HG02938 (cell line): ENCODE measurements at regions not wholly inside any gene's neighbourhood (a gene's known extent, or its start where the extent isn't known, plus 50 kb on each side); places are given as distances from the start of the nearest gene placed in this dataset.

Experiments used
- ATAC-seq: cut with Tn5 transposase; IDR thresholded peaks from one replicate; pipeline ENCODE4 v1.9.1; 2021; ENCODE audit warnings: mild to moderate bottlenecking, moderate library complexity; ENCODE audit not compliant: unreplicated experiment

DNA sequence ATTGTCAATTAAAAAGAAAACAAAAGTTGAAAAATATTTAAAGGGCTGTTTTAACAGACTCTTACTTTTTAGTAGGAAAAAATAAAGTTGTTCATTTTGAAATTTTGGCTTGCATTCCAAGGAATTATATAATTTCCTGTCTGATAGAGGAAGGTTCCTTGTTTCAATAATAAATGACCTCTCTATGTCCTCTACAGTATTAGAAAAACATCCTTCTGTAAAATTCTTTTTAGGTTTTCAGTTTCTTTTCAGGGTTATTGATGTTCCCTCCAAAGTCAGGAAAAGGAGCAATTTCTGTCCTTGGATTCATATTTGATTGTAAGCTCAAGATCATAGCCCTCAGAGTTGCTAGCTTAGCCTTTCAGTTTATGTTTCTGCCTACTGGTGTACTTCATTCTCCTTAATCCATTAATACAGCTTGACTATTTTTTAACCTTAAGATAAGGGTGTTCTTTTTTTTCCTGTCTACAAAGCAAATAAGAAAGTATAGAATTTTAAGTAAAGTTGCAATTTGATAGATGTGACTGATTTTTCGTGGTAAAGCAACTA is 125.2 kb upstream of the COL3A1 start:
- ATAC-seq = no peak

DNA sequence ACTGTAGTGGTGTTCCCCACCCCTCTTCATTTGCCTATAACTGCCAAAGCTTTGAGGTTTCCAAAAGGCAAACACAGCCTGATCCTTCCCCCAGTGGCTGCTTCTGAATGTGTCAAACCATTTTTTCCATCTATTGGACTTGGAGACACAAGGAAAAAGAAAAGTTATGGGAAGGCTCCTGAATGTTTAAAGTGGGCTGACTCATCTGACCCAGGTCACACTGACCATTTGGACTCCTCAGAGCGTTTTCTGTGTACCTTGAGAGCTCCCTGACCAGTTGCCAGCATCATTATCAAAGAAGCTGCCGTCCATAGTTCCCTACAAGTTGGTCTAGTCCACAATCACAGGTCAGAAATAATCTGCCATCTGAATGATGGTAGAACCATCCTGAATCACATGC is 123.4 kb upstream of the COL3A1 start:
- ATAC-seq = no peak

DNA sequence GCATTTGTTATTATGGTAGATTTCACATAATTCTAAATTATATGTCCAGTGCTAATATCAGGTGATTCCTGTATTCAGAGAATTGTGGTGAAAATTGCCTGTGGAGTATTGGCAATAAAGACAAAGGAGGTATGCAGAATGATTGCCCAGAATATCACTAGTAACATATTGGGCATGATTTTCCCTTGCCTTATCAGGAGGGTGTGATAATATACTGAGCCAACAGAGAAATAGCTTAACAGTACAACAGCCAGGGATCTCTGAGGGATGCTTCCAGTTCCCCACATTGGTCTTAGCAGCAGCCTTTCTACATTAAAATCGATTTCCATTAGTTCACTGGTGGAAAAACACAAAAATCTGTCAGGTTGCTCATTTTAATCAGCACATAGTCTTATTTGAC is 122.9 kb upstream of the COL3A1 start:
- no peak for ATAC-seq

DNA sequence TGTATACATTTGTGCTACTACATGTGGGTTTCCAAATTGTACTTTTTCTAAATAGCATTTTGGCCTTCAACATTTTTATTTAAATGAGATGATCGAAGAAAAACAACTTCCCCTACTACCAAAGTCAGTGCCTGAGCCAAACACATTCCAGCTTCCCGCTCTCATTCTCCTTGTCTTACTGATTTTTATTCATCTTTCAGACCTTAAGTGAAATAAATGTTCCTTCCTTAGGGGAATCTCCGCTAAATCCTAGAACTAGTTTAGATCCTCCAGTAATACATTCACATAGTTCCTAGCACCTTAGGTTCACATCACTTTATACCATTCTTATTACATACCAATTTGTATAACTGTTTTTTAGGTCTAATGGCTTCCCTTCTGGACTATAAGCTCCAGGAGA is 122.3 kb upstream of the COL3A1 start:
- no peak for ATAC-seq

DNA sequence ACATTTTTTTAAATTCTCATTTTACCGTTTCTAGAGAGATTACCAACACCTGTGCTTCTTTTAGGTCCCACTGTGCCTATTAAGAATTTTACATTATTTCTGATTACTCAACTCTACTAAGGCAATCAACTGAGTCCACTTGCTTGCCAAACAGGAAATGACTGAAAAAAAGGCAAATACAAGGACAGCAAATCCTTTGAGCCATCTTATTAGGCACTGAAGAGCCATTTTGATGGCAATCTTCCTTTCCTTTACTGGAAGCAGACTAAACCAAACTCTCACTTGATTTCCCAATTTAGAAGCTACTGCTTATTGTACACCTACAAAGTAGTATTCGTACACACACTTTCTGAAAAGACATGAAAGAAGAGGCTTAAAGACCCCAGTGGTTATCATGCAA is 121.4 kb upstream of the COL3A1 start:
- no peak for ATAC-seq

DNA sequence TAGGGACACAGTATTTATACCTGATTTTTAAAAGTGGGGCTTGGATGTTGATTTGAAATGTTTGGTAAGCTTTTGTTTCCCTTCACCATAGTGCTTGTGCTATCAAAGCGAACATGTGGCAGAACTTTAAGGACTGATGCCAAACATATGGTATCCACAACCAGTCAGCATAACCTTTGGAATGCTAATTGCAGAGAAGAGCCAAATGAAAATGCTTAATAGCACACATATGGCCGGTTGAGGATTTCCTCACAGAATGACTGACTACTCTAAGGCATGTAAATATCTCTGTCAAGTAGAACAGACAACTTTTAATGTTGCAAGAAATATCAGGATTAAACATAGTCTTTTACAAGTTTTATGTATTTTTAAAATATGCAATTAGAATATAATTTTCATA is 120.9 kb upstream of the COL3A1 start:
- no peak for ATAC-seq

DNA sequence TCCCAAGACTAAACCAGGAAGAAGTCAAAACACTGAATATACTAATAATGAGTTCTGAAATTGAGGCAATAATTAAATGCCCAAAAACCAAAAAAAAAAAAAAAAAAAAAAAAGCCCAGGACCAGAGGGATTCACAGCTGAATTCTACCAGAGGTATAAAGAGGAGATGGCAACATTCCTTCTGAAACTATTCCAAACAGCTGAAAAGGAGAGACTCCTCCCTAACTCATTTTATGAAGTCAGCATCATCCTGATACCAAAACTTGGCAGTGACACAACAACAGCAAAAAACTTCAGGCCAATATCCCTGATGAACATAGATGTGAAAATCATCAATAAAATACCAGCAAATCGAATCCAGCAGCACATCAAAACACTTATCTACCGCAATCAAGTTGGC is 108.5 kb upstream of the COL3A1 start:
- ATAC-seq = no peak

DNA sequence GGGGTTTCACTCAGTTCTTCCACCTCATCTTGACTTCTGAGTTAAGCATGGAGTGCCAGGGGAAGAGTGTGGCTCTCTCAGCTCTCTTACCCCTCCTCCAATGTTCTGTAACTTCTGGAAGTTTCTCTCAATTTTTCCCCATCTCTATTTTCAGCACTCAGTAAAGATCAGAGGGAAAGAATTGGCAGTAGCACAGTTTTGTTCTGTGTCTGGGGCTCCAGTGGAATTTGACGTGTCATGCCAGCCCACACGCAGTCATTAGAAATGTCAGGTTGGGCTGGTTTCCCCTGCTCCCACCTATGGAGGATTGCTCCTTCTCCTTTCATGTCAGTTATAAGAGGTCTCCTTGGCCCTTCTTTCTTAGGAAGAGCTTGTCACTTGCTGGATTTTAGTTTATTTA is 104.6 kb upstream of the COL3A1 start:
- no peak for ATAC-seq

DNA sequence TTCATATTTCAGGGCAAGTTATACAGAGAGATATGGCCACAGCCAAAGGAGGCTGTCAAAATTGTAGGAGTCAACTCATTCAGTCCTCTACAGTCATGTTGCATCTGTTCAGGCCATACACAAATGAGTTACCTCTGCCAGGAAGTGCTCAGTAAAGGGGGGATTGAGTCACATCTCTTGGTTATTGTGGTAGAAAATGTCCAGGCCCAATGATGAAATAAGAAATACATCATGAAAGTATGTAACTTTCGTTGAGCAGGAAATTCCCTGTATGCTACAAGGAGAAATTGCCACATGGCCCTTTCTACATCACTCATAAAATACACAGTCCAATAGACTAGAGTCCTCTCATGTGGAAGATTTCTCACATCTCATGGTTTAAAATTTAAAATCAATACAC is 103.9 kb upstream of the COL3A1 start:
- peak; percentile 57 for ATAC-seq

DNA sequence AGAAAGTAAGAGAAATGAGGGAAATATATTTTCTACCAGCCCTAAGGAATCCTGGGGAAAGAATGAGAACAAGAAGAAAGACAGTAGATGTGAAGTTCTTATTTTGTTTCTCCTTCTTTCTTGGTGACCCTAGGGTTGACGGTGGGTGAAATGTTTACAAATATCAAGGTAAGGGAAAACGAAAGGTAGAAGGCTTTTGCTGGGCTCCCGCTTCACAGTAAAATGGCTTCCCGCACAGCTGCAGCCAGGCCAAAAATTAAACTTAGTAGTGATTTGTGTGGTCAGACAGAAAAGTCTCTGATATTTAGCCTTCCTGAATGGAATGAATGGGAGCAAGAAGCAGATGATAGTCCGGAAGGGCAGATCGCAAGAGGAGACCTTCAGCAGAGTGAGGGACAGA is 99.1 kb upstream of the COL3A1 start:
- no peak for ATAC-seq

DNA sequence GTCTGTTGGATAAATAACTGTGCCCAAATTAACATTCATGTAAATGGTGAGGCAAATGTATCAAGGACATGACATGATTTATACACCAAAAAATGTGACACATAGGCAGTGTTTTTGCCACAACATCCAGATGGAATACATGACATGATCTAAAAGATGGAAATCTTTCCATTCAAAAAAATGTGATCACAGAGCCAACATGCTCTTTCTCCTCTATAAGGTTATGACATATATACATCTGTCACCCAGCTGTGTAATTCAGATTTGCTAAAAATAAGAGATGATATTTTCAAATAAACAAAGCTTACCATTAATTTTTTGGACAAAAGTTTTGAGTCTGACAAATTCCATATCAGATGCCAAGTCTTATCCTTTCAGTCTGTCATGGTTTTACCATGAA is 95.5 kb upstream of the COL3A1 start:
- ATAC-seq = no peak

DNA sequence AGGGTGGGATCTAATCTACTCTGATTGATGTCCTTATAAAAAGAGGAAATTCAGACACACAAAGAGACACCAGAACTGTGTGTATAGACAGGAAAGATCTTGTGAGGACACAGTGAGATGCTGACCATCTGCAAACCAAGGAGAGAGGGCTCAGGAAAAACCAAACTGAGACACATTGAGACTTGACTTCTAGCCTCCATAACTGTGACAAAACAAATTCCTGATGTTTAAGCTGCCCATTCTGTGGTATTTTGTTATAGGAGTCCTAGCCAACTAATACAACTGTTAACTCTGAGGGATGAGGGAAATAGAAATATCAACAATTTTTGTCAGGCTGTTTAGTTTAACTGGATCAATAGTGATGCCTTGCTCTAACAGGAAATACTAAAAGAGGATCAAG is 93.4 kb upstream of the COL3A1 start:
- ATAC-seq = no peak

DNA sequence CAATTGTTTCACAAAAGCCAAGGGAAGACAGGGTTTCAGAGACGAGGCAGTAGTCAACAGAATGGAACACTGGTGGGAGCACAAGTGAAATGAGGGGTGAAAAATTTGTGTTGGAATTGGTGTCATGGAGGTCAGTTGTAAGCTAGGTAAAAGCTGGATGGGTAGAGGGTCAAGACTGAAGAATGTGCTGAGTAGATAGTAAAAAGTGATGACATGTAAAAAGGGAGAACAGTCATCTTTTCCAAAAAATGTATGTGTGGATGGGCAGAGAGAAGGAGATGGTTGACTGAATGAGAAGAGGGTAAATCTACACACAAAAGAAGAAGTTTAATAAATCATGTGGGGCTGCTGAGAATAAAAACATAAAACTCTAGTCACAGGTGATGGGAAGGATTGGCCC is 92.7 kb upstream of the COL3A1 start:
- no peak for ATAC-seq

DNA sequence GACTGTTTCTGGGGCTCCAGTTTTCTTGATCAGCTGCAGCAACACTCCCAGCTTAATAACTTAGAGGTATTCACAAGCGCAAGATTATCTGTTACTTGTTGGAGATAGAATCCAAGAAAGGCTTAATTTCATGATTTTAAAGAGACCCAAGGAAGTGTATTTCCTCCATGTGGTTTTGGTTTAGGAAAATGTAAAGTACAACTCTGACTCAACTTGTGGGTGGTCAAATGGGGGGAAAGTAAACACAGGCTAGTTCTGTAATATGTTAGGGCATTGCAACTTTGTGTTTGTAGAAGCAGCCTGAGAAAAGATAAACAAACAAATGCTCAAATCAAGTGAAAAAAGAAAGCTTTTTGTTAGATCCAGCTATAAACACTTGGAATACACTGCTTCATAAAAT is 90.1 kb upstream of the COL3A1 start:
- ATAC-seq = no peak

DNA sequence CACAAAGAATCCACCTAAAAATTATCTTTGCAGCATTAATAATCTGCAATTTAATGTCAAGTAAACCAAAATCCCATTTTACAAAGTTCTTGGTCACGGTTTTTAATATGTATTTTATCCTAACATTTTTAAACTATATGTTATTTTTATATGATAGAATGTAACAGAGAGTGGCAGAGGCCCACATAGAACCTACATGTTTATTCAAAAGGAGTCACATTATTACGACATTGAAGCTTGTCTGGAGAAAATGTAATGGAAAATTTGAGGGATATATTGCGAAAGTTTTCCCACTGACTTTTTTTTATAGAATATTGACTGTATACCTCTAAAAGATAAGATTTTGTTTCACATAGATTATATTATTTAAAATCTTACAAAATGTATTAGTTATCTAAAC is 89.7 kb upstream of the COL3A1 start:
- no peak for ATAC-seq

DNA sequence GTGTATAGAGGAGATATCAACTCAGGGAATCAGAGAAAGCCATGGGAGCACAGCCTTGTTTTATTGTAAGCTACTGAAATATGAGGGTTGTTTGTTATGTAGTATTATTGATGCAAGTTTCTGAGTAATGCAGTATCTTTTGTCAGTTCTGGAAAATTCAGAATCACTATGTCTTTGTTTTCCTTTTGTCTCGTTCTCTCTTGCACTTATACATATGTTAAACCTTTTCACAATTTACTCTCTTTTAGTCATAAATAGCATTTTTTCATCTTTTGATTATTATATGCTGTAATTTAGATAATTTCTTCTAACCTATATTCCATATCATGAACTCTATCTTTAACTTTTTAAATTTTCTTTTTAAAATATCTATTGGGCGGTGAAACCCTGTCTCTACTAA is 85.0 kb upstream of the COL3A1 start:
- no peak for ATAC-seq

DNA sequence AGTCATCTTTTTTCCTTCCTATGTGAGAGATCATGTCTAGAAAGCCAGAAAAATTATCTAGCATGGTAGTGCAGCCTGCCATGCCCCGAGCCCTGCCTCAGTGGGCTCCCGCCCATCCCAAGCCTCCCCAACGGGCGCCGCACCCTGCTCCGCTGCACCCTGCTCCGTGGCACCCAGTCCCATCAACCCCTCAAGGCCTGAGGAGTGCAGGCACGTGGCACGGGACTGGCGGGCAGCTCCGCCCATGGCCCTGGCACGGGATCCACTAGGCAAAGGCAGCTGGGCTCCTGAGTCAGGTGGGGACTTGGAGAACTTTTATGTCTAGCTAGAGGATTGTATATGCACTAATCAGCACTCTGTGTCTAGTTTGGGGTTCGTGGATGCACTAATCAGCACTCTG is 83.4 kb upstream of the COL3A1 start:
- no peak for ATAC-seq

DNA sequence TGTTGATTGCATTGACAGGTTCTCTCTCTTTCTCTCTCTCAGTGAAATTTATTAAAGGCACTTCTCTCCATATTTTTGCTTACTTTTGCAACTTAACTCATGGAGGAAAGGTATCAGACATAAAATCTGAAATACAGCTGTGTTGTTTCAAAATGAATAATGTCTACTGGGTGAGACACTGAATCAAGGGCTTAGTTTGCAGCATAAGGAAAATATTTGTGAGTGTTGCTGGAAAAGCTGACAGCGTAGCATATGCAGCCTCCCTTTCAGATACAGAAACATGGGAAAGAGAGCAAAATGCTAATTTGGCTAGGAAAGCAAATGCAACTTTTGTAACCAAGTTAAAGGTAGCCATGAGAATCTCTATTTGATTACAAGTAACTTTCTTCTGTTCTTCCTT is 81.5 kb upstream of the COL3A1 start:
- no peak for ATAC-seq

DNA sequence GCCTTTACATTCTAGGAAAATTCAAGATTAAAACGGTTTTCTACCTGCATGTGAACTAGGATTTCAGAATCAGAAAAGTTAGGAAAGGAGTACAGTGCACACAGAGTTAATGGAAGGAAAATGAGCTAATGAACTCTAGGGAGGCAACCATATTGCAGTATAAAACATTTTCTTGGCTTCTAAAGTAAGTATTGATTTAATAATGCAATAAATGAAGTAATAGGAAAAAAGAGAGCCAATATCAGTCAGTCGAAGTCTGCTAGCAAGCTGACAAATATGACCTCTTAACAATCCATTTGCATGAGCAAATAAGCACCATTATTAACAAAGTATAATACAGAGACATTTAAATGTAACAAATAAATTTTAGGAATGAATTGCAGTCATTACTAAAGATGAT is 80.2 kb upstream of the COL3A1 start:
- no peak for ATAC-seq

DNA sequence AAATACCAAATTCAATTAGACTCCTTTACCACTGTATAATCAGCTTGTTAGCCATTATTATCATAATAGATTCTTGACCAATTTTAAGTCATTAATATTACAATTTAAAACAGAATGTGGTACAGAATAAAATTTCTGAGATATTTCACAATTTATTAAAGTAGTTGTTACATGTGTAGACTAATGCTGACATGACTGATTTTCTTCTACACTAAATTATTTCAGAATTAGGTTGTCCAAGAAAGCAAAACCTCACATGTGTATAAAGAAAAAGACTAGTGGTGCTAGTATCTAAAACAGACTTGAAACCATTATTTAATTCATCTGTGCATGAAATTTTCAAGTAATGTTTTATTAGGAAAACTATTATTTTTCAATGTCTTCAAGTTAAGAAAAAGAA is 79.2 kb upstream of the COL3A1 start:
- ATAC-seq = no peak

DNA sequence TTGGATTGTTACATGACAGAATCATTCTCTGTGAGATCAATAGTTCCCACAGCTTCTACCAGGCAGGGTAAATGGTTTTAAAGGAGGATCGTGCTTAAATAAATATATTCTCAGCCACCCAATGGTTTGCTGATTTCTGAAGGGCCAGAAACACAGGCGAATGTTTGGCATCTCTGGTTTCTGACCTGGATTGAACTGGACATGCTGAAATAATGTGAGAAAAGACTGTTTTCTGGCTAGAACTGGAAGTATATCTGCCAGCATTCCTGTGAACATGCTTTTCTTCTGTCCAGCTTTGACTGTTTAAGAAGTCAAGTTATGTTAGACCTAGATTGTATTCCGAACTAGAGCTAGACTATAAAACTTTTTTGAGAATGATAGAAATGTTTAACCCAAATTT is 77.1 kb upstream of the COL3A1 start:
- ATAC-seq = no peak

DNA sequence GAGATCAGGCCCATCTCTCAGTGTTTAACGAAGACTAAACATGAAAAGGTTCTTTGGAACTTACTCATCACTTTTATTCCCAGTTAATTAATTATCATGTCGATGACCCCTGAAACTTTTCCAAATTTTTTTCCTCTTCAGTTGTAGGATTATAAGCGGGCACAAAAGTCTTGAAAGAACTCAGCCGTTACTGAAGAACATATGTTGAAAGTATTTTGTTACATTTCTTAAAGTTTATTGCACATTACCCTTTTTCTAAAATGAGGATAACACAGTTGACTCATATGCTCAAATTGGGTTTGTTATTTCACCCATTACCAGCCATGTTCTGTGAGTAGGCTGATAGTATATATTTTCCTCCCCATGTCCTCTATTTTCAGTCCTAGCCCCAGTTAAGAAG is 75.9 kb upstream of the COL3A1 start:
- no peak for ATAC-seq

DNA sequence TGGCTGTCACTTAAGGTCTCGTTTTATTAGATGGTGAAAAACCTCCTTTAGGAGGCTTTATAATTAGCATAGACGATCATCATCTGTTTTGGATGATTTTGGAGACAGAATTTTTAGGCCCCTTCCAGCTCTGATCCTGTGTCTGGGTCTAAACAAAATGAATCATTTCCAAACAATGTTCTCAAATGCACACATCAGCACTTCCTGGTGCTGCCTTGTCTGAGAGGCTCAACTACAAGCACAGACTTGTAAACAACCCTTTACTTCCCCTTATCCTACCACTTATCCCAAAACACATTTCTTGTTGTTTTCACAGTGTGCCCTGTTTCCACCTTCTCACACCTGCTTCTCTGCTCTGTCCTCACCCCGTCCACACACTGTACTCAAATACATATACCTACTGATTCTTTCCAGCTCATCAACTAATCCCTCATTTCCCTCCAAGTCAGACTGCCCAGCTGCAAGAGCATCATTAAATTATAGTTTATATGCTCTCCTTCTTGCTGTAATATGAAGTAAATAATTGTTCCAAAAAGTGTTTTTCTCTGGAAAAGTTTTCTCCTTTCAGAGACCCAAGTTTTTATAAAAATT is 71.2 kb upstream of the COL3A1 start:
- ATAC-seq = no peak

DNA sequence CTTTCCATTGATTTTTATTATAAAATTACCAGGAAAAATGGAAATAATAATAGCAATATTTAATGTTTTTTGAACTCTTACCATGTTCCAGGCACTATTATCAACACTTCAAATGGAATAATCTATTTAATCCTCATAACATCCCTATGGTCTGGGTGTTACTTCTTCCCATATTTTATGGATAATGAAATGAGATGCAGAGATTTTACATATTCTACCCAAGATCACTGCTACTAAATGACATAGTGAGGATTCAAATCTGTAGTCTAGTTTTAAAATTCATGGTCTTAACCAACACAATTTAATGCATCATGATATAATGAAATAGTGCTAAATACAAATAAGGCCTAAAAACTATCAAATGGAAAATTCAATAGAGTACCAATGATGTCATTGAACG is 70.4 kb upstream of the COL3A1 start:
- ATAC-seq = no peak
